HepG2 (cell line): ENCODE measurements at regions not wholly inside any gene's neighbourhood (a gene's known extent, or its start where the extent isn't known, plus 50 kb on each side); places are given as distances from the start of the nearest gene placed in this dataset.

Source experiments
- EZH2 ChIP-seq: conservative IDR thresholded peaks from 2 replicates; pipeline ENCODE4 v1.6.1; 2012; ENCODE audit warnings: mild to moderate bottlenecking, low read depth, low read length, moderate library complexity
- FOXA1 ChIP-seq, 2 experiments: fragments of 450-650 bp in 1 of 2; sonication (generic) in 1 of 2; formaldehyde crosslinking in 1 of 2; IDR thresholded peaks; 2 replicates each; pipeline versions ENCODE4 v1.4.0 to v1.6.1; 2016 to 2020; ENCODE audit warnings: missing genetic modification reagents in 1 of 2
- FOXM1 ChIP-seq: sonication (generic); formaldehyde crosslinking; IDR thresholded peaks from 2 replicates; pipeline ENCODE4 v1.5.0; 2020; ENCODE audit warnings: missing genetic modification reagents
- PRDM10 ChIP-seq: sonication (generic); formaldehyde crosslinking; IDR thresholded peaks from 2 replicates; pipeline ENCODE4 v1.4.0; 2020; ENCODE audit warnings: low read depth, missing genetic modification reagents
- SMAD1 ChIP-seq: sonication (generic); formaldehyde crosslinking; IDR thresholded peaks from 2 replicates; pipeline ENCODE4 v1.4.0; 2020; ENCODE audit warnings: missing genetic modification reagents, low read depth, mild to moderate bottlenecking, borderline replicate concordance
- SOX6 ChIP-seq, 2 experiments: fragments of 450-650 bp in 1 of 2; sonication (generic) in 1 of 2; formaldehyde crosslinking in 1 of 2; IDR thresholded peaks; 2 replicates each; pipeline versions ENCODE4 v1.4.0 to v1.6.1; 2017 to 2020; ENCODE audit warnings: antibody characterized with exemption in 1 of 2, mild to moderate bottlenecking in 1 of 2, missing genetic modification reagents in 1 of 2
- TAF15 ChIP-seq: fragments of 200-400 bp; formaldehyde crosslinking; IDR thresholded peaks from one replicate; pipeline ENCODE4 v1.6.1; 2018; ENCODE audit warnings: mild to moderate bottlenecking, low read depth, low read length; ENCODE audit not compliant: poor library complexity, severe bottlenecking
- THAP7 ChIP-seq: sonication (generic); formaldehyde crosslinking; IDR thresholded peaks from 2 replicates; pipeline ENCODE4 v1.8.1; 2023; ENCODE audit warnings: mild to moderate bottlenecking, missing genetic modification reagents
- XRCC5 ChIP-seq: fragments of 200-400 bp; formaldehyde crosslinking; optimal IDR thresholded peaks from 2 replicates; pipeline ENCODE3; 2017; ENCODE audit warnings: mild to moderate bottlenecking, low read length
- ZEB1 ChIP-seq: IDR thresholded peaks from 2 replicates; pipeline ENCODE4 v1.6.1; 2012; ENCODE audit warnings: mild to moderate bottlenecking, low read depth, inconsistent platforms; ENCODE audit not compliant: insufficient replicate concordance
- ZFP37 ChIP-seq: sonication (generic); formaldehyde crosslinking; IDR thresholded peaks from 2 replicates; pipeline ENCODE4 v1.4.0; 2020; ENCODE audit warnings: missing genetic modification reagents, borderline replicate concordance
- ZNF331 ChIP-seq: sonication (generic); formaldehyde crosslinking; IDR thresholded peaks from 2 replicates; pipeline ENCODE4 v1.4.0; 2020; ENCODE audit warnings: missing genetic modification reagents
- ZNF382 ChIP-seq: sonication (generic); formaldehyde crosslinking; IDR thresholded peaks from 2 replicates; pipeline ENCODE4 v1.5.0; 2020; ENCODE audit warnings: missing genetic modification reagents, mild to moderate bottlenecking, borderline replicate concordance
- ZNF615 ChIP-seq: sonication (generic); formaldehyde crosslinking; IDR thresholded peaks from 2 replicates; pipeline ENCODE4 v1.5.0; 2020; ENCODE audit warnings: mild to moderate bottlenecking, missing genetic modification reagents, borderline replicate concordance
- ZNF775 ChIP-seq: sonication (generic); formaldehyde crosslinking; IDR thresholded peaks from 2 replicates; pipeline ENCODE4 v1.4.0; 2020; ENCODE audit warnings: missing genetic modification reagents, mild to moderate bottlenecking, moderate library complexity, borderline replicate concordance
- TF ChIP-seq, protein P1 (sequence below): sonication (generic); formaldehyde crosslinking; conservative IDR thresholded peaks from 2 replicates; pipeline ENCODE4 v1.4.0; 2020; ENCODE audit warnings: missing genetic modification reagents
- TF ChIP-seq, protein P2 (sequence below): sonication (generic); formaldehyde crosslinking; IDR thresholded peaks from 2 replicates; pipeline ENCODE4 v1.8.1; 2022; ENCODE audit warnings: low read depth, mild to moderate bottlenecking, missing genetic modification reagents

- TF ChIP-seq PRDM10 (CRISPR knock-in tag) = peak; percentile 84
- TF ChIP-seq, protein P1, sequence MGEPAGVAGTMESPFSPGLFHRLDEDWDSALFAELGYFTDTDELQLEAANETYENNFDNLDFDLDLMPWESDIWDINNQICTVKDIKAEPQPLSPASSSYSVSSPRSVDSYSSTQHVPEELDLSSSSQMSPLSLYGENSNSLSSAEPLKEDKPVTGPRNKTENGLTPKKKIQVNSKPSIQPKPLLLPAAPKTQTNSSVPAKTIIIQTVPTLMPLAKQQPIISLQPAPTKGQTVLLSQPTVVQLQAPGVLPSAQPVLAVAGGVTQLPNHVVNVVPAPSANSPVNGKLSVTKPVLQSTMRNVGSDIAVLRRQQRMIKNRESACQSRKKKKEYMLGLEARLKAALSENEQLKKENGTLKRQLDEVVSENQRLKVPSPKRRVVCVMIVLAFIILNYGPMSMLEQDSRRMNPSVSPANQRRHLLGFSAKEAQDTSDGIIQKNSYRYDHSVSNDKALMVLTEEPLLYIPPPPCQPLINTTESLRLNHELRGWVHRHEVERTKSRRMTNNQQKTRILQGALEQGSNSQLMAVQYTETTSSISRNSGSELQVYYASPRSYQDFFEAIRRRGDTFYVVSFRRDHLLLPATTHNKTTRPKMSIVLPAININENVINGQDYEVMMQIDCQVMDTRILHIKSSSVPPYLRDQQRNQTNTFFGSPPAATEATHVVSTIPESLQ = no peak
- peak; percentile 90 for TF ChIP-seq ZNF775 (CRISPR knock-in tag)
- TF ChIP-seq FOXA1 (IDR thresholded peaks at IDR 0.05) = no peak
- peak; percentile 73 for TF ChIP-seq FOXA1 (CRISPR knock-in tag; IDR thresholded peaks at IDR 0.05)
- peak; percentile 67; the same call in 1 of the 2 replicates for TF ChIP-seq THAP7
- no peak for TF ChIP-seq ZNF615 (CRISPR knock-in tag)
- TF ChIP-seq ZEB1 = peak; percentile 84
- TF ChIP-seq ZNF331 = peak; percentile 95
- no peak; the same call in 1 of the 2 replicates for TF ChIP-seq SMAD1 (CRISPR knock-in tag)
- no peak for TF ChIP-seq ZNF382 (CRISPR knock-in tag)
- no peak for TF ChIP-seq EZH2
- TF ChIP-seq SOX6 (IDR thresholded peaks at IDR 0.05) = no peak
- peak; percentile 97 for TF ChIP-seq SOX6 (CRISPR knock-in tag; IDR thresholded peaks at IDR 0.05)
- peak; percentile 94; the same call in 1 of the 2 replicates for TF ChIP-seq ZFP37 (CRISPR knock-in tag)
- no peak for TF ChIP-seq TAF15
- TF ChIP-seq, protein P2, sequence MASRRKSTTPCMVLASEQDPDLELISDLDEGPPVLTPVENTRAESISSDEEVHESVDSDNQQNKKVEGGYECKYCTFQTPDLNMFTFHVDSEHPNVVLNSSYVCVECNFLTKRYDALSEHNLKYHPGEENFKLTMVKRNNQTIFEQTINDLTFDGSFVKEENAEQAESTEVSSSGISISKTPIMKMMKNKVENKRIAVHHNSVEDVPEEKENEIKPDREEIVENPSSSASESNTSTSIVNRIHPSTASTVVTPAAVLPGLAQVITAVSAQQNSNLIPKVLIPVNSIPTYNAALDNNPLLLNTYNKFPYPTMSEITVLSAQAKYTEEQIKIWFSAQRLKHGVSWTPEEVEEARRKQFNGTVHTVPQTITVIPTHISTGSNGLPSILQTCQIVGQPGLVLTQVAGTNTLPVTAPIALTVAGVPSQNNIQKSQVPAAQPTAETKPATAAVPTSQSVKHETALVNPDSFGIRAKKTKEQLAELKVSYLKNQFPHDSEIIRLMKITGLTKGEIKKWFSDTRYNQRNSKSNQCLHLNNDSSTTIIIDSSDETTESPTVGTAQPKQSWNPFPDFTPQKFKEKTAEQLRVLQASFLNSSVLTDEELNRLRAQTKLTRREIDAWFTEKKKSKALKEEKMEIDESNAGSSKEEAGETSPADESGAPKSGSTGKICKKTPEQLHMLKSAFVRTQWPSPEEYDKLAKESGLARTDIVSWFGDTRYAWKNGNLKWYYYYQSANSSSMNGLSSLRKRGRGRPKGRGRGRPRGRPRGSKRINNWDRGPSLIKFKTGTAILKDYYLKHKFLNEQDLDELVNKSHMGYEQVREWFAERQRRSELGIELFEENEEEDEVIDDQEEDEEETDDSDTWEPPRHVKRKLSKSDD (CRISPR knock-in tag) = peak; percentile 87
- peak; percentile 93 for TF ChIP-seq XRCC5
- 0 out of 2 replicates have a peak, but pooled peaks have one; percentile 45 for TF ChIP-seq FOXM1 (CRISPR knock-in tag)
These were observed 57.0 kb downstream of the FAM50B start (continued) for GRCh38 chr6:3905945-3906845.
